ENCODE measurements at regions not wholly inside any gene's neighbourhood (a gene's known extent, or its start where the extent isn't known, plus 50 kb on each side); places are given as distances from the start of the nearest gene placed in this dataset.

DNA sequence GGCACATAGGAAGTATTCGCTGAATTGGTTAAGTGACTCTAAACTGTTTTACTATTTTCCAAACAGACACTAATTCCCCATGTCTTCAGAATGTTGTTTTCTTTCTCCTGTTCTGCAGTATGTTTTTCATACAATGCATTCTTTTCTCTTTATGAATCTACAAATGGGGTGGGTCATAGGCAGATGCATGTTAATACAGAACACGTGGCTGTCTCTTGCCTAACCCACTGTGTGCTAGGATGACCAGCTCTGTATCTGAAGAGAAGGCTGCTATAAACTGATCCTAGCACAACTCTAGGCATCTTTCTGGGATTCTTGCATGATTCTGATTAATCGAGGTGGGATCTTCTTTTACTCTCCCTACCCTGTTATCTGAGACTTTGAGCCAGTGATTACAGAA, 826.0 kb downstream of the PLCL1 start:
- 62 to 84% (median 80%) methylated on average over 3 of the region's 3 CpGs for WGBS, 5 donors
- no peak for DNase-seq
- H3K4me3 ChIP-seq = no peak overlapping the region
- no peaks in the 10 kb centered on the region for H3K27me3 ChIP-seq
- no peaks in the 10 kb centered on the region for H3K4me1 ChIP-seq
- intact Hi-C loops (cut with DNase I; ENCODE audit: low total_unique reads) = no loop called here
- TF ChIP-seq, protein P1, sequence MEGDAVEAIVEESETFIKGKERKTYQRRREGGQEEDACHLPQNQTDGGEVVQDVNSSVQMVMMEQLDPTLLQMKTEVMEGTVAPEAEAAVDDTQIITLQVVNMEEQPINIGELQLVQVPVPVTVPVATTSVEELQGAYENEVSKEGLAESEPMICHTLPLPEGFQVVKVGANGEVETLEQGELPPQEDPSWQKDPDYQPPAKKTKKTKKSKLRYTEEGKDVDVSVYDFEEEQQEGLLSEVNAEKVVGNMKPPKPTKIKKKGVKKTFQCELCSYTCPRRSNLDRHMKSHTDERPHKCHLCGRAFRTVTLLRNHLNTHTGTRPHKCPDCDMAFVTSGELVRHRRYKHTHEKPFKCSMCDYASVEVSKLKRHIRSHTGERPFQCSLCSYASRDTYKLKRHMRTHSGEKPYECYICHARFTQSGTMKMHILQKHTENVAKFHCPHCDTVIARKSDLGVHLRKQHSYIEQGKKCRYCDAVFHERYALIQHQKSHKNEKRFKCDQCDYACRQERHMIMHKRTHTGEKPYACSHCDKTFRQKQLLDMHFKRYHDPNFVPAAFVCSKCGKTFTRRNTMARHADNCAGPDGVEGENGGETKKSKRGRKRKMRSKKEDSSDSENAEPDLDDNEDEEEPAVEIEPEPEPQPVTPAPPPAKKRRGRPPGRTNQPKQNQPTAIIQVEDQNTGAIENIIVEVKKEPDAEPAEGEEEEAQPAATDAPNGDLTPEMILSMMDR (IDR thresholded peaks at IDR 0.05) = no peak
- TF ChIP-seq POLR2AphosphoS5 (IDR thresholded peaks at IDR 0.05) (no peak), POLR2A (IDR thresholded peaks at IDR 0.05) (no peak), EP300 (IDR thresholded peaks at IDR 0.05) (no peak)
- no peaks in the 10 kb centered on the region for H3K9me3 ChIP-seq
- no peaks in the 10 kb centered on the region for H3K36me3 ChIP-seq
- no peak overlapping the region for H3K27ac ChIP-seq

DNA sequence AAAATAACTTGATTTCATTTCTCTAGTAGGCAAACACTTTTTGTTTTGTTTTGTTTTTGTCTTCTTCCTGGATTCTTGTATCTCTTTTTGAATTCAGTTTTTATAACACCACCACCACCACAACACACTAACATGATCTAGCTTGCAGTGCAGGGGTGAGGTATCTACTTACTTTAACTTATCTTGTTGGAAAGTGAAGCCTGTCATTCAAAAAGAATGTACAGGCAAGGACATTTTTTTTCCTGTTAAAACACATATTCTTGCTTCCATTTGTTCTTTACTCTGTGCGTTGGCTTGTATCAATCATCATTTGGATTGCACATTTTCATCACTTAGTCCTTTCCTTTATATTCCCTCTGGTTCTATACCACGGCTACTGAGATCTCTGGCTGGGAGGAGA, 824.2 kb downstream of the PLCL1 start:
- Histone ChIP-seq H3K4me3 (no peak overlapping the region), H3K36me3 (no peaks in the 10 kb centered on the region), H3K4me1 (no peaks in the 10 kb centered on the region), H3K27me3 (no peaks in the 10 kb centered on the region), H3K9me3 (no peaks in the 10 kb centered on the region), H3K27ac (no peak overlapping the region)
- DNase-seq = no peak
- intact Hi-C loops (cut with DNase I; ENCODE audit: low total_unique reads) = no loop called here
- TF ChIP-seq, protein P1 (IDR thresholded peaks at IDR 0.05) = no peak
- TF ChIP-seq POLR2A (IDR thresholded peaks at IDR 0.05) (no peak), POLR2AphosphoS5 (IDR thresholded peaks at IDR 0.05) (no peak), EP300 (IDR thresholded peaks at IDR 0.05) (no peak)
- 64 to 84% (median 75%) methylated on average over 2 of the region's 2 CpGs for WGBS, 5 donors

DNA sequence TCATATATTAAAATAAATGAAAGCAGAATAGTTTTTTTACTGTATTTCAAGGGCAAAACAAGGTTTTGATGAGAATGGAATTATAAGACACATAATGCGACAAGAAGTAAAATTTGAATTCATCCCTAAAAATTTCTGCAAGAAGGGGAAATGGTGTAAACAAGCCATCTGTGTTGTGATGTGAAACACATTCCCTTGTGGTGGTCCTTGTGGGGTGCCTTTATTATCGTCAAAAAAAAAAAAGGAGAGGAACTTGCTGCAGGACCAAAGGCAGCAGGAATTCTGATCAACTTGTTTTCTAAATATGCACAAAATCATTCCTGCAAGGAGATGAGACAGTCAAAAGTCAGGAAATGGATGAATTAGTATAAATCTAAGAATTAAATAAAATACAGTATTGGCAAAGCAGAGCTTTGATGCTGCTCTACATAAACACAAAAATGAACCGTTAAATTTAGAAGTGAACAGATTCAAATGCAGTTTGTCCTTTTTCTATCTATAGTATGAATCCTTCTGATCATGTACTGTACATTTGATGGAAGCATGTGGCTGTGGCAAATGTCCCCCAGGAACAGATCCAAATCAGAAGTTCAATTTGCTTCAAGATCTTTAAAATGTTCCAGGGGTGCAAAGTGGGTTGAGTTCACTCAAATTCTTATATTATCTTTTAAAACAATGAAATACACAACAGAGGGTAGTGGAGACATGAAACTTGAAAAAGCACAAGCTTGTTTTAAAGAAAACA, 818.8 kb downstream of the PLCL1 start:
- Histone ChIP-seq H3K4me3 (no peak overlapping the region), H3K4me1 (no peaks in the 10 kb centered on the region), H3K27ac (no peak overlapping the region), H3K27me3 (no peaks in the 10 kb centered on the region), H3K36me3 (no peaks in the 10 kb centered on the region), H3K9me3 (no peaks in the 10 kb centered on the region)
- TF ChIP-seq POLR2A (IDR thresholded peaks at IDR 0.05) (no peak), POLR2AphosphoS5 (IDR thresholded peaks at IDR 0.05) (no peak), EP300 (IDR thresholded peaks at IDR 0.05) (no peak)
- TF ChIP-seq, protein P1 (IDR thresholded peaks at IDR 0.05) = no peak
- DNase-seq = no peak
- intact Hi-C loops (cut with DNase I; ENCODE audit: low total_unique reads) = no loop called here
- WGBS, 5 donors = 84 to 96% (median 87%) methylated on average over 3 of the region's 3 CpGs

DNA sequence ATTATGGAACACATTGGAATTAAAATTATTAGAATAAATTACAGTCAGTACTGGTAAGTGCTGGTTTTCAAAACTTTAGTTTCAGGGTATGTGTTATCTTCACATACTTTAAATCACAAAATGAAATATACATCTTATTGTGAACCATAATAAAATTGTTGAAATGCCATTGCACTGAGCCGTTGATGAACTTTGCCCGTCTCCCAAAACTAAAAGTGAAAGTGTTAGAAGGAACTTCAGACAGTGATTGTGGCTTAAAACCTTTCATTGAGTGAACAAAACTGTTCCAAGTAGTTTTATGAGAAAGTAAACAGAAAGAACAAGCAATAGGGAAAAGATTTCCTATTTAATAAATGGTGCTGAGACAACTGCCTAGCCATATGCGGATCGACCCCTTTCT, 811.6 kb downstream of the PLCL1 start:
- 35 to 44% (median 42%) methylated on average over 4 of the region's 4 CpGs for WGBS, 5 donors
- Histone ChIP-seq H3K27ac (no peak overlapping the region), H3K4me3 (no peak overlapping the region), H3K36me3 (no peaks in the 10 kb centered on the region), H3K4me1 (no peaks in the 10 kb centered on the region), H3K27me3 (no peaks in the 10 kb centered on the region), H3K9me3 (no peaks in the 10 kb centered on the region)
- peak in 1 of 2 donors; percentile 12 for DNase-seq
- intact Hi-C loops (cut with DNase I; ENCODE audit: low total_unique reads) = no loop called here
- TF ChIP-seq EP300 (IDR thresholded peaks at IDR 0.05) (no peak), POLR2AphosphoS5 (IDR thresholded peaks at IDR 0.05) (no peak), POLR2A (IDR thresholded peaks at IDR 0.05) (no peak)
- TF ChIP-seq, protein P1 (IDR thresholded peaks at IDR 0.05) = no peak

Measured in stomach (tissue), 8 donors.